Keratinocyte (primary cell): ENCODE measurements at regions not wholly inside any gene's neighbourhood (a gene's known extent, or its start where the extent isn't known, plus 50 kb on each side); places are given as distances from the start of the nearest gene placed in this dataset.

Source experiments
- CTCF ChIP-seq, 3 experiments: IDR thresholded peaks in 1 of 3; conservative IDR thresholded peaks in 1 of 3; optimal IDR thresholded peaks in 1 of 3; 2 replicates in 2 of 3; 3 replicates in 1 of 3; pipeline versions ENCODE3 to v1.5.1; 2011; ENCODE audit warnings: low read length in 3 of 3, mild to moderate bottlenecking in 3 of 3, moderate library complexity in 2 of 3, control low read depth in 1 of 3, inconsistent platforms in 1 of 3; ENCODE audit not compliant: insufficient read depth in 2 of 3; ENCODE audit errors: extremely low read depth in 1 of 3
- EZH2 ChIP-seq: IDR thresholded peaks from one replicate; pipeline ENCODE4 v1.6.1; 2012; ENCODE audit warnings: inconsistent platforms, mild to moderate bottlenecking, low read length, moderate library complexity

- TF ChIP-seq EZH2 (no peak), CTCF (optimal IDR thresholded peaks at IDR 0.05 in 1 of 3, IDR thresholded peaks at IDR 0.05 in 1 of 3, conservative IDR thresholded peaks at IDR 0.05 in 1 of 3; ENCODE audit: extremely low read depth in 1 of 3, insufficient read depth in 2 of 3, low read length in 3 of 3) (no peak)
These were observed 191.6 kb upstream of the DTNBP1 start for GRCh38 chr6:15854378-15854777.
